A549 (cell line): ENCODE measurements at regions not wholly inside any gene's neighbourhood (a gene's known extent, or its start where the extent isn't known, plus 50 kb on each side); places are given as distances from the start of the nearest gene placed in this dataset.
A peak's percentile ranks its signal among the peaks of the same experiment; 100 is the strongest.

Source experiments
- ATAC-seq, 2 experiments: fragments of 200-7000 bp in 1 of 2; fragments of >200 bp in 1 of 2; cut with Nextera tagmentation in 1 of 2; cut with Tn5 transposase in 1 of 2; 3 replicates each; pipeline versions ENCODE4 v1.8.0 to v1.9.1; 2018 to 2020; ENCODE audit warnings: mild to moderate bottlenecking in 1 of 2, moderate library complexity in 1 of 2
- CTCF ChIA-PET: fragments of 300-600 bp; sonication (Branson Sonifier 250); formaldehyde crosslinking; extraction: SDS; loops from one replicate; lab custom pipeline; 2021; ENCODE audit warnings: antibody characterized with exemption, inconsistent platforms; lab: Yijun Ruan, JAX
- POLR2A ChIA-PET: fragments of 350-600 bp; formaldehyde crosslinking; extraction: SDS; loops from one replicate; lab custom pipeline; 2021; ENCODE audit warnings: antibody characterized with exemption, inconsistent platforms; lab: Yijun Ruan, JAX
- DNase-seq, 2 experiments: peaks; one replicate each; pipeline versions ENCODE4 v3.0.0 to v3.0.0-alpha.2; 2011 to 2016; ENCODE audit warnings: low read depth in 1 of 2, low spot score in 1 of 2
- FAIRE-seq: peaks from 2 replicates; lab custom pipeline; 2011; peaks lifted over from hg19 to GRCh38; lab: Jason Lieb, UNC
- H3K27ac ChIP-seq, 2 experiments: fragments of >200 bp; sonication (Bioruptor Twin); formaldehyde crosslinking; 3 replicates each; pipeline ENCODE4 v1.5.1; 2016 to 2017
- H3K4me1 ChIP-seq: fragments of >200 bp; sonication (Bioruptor Twin); formaldehyde crosslinking; 3 replicates; pipeline ENCODE4 v1.6.1; 2016
- H3K4me2 ChIP-seq: fragments of >200 bp; sonication (Bioruptor Twin); formaldehyde crosslinking; 3 replicates; pipeline ENCODE4 v1.6.1; 2016
- H3K4me3 ChIP-seq: fragments of >200 bp; sonication (Bioruptor Twin); formaldehyde crosslinking; 3 replicates; pipeline ENCODE4 v1.5.1; 2016
- H3K9me3 ChIP-seq: fragments of >200 bp; sonication (Bioruptor Twin); formaldehyde crosslinking; 3 replicates; pipeline ENCODE4 v1.6.1; 2016
- BHLHE40 ChIP-seq: IDR thresholded peaks from 2 replicates; pipeline ENCODE4 v1.6.1; 2012; ENCODE audit warnings: low read depth, low read length, inconsistent platforms
- CBX8 ChIP-seq: fragments of 200-600 bp; sonication (generic); IDR thresholded peaks from 2 replicates; pipeline ENCODE4 v1.6.1; 2016
- CHD4 ChIP-seq: fragments of 200-600 bp; sonication (generic); IDR thresholded peaks from 2 replicates; pipeline ENCODE4 v1.6.1; 2016; ENCODE audit warnings: antibody characterized with exemption, mild to moderate bottlenecking, borderline replicate concordance
- EHF ChIP-seq: fragments of 250-450 bp; sonication (Bioruptor Pico); IDR thresholded peaks from 2 replicates; pipeline ENCODE4 v1.5.0; 2020; ENCODE audit warnings: mild to moderate bottlenecking
- EHMT2 ChIP-seq: fragments of 200-600 bp; sonication (generic); IDR thresholded peaks from 2 replicates; pipeline ENCODE4 v1.6.1; 2016; ENCODE audit warnings: antibody characterized with exemption, low read depth, mild to moderate bottlenecking, moderate library complexity
- EP300 ChIP-seq, 2 experiments: fragments of >200 bp; sonication (Bioruptor Twin); formaldehyde crosslinking; IDR thresholded peaks; 2 replicates in 1 of 2; 3 replicates in 1 of 2; pipeline ENCODE4 v1.6.1; 2016 to 2017
- FOSL2 ChIP-seq, 2 experiments: fragments of 450-650 bp in 1 of 2; fragments of >200 bp in 1 of 2; sonication (Bioruptor Twin) in 1 of 2; formaldehyde crosslinking; IDR thresholded peaks; 2 replicates each; pipeline versions ENCODE4 v1.5.0 to v1.6.1; 2016 to 2020; ENCODE audit warnings: mild to moderate bottlenecking in 1 of 2, moderate library complexity in 1 of 2
- GATA3 ChIP-seq: IDR thresholded peaks from 2 replicates; pipeline ENCODE4 v1.6.1; 2012; ENCODE audit warnings: borderline replicate concordance
- HDAC2 ChIP-seq: fragments of 200-600 bp; sonication (generic); IDR thresholded peaks from 2 replicates; pipeline ENCODE4 v1.6.1; 2016
- HEYL ChIP-seq: fragments of 250-450 bp; sonication (Bioruptor Pico); IDR thresholded peaks from 2 replicates; pipeline ENCODE4 v1.8.0; 2021; ENCODE audit warnings: mild to moderate bottlenecking, moderate library complexity
- HOXB13 ChIP-seq: fragments of 250-450 bp; sonication (Bioruptor Pico); IDR thresholded peaks from 2 replicates; pipeline ENCODE4 v1.5.0; 2020; ENCODE audit warnings: low read depth, mild to moderate bottlenecking, moderate library complexity
- JUNB ChIP-seq: fragments of >200 bp; sonication (Bioruptor Twin); formaldehyde crosslinking; IDR thresholded peaks from 2 replicates; pipeline ENCODE4 v1.6.1; 2016
- KDM1A ChIP-seq: fragments of 200-600 bp; sonication (generic); IDR thresholded peaks from 2 replicates; pipeline ENCODE4 v1.6.1; 2016; ENCODE audit warnings: low read depth, mild to moderate bottlenecking
- KDM5A ChIP-seq: fragments of 200-600 bp; sonication (generic); IDR thresholded peaks from 2 replicates; pipeline ENCODE4 v1.6.1; 2016; ENCODE audit warnings: antibody characterized with exemption, mild to moderate bottlenecking
- MYC ChIP-seq: IDR thresholded peaks from 2 replicates; pipeline ENCODE4 v1.6.1; 2012; ENCODE audit warnings: mild to moderate bottlenecking, inconsistent platforms, low read length, improper control_type of control experiment, borderline replicate concordance
- NFE2L2 ChIP-seq: fragments of 150-350 bp; conservative IDR thresholded peaks from 2 replicates; pipeline ENCODE4 v1.6.1; 2014; ENCODE audit warnings: low read length
- NPAS2 ChIP-seq: fragments of 250-450 bp; sonication (Bioruptor Pico); IDR thresholded peaks from 2 replicates; pipeline ENCODE4 v1.8.0; 2022; ENCODE audit warnings: mild to moderate bottlenecking, moderate library complexity, borderline replicate concordance
- NR3C1 ChIP-seq: fragments of >200 bp; sonication (Bioruptor Twin); formaldehyde crosslinking; IDR thresholded peaks from 3 replicates; pipeline ENCODE4 v1.6.1; 2017
- PHF8 ChIP-seq: fragments of 200-600 bp; sonication (generic); IDR thresholded peaks from 2 replicates; pipeline ENCODE4 v1.6.1; 2016; ENCODE audit warnings: low read depth, mild to moderate bottlenecking, antibody characterized with exemption, moderate library complexity, borderline replicate concordance
- POLR2A ChIP-seq: IDR thresholded peaks from 2 replicates; pipeline ENCODE4 v1.6.1; 2012; ENCODE audit warnings: mild to moderate bottlenecking, low read length
- RAD21 ChIP-seq, 2 experiments: fragments of >200 bp in 1 of 2; sonication (Bioruptor Twin) in 1 of 2; formaldehyde crosslinking in 1 of 2; IDR thresholded peaks in 1 of 2; conservative IDR thresholded peaks in 1 of 2; 2 replicates in 1 of 2; 3 replicates in 1 of 2; pipeline ENCODE4 v1.6.1; 2012 to 2018; ENCODE audit warnings: inconsistent platforms in 1 of 2
- RARB ChIP-seq: fragments of 250-450 bp; sonication (Bioruptor Pico); IDR thresholded peaks from 2 replicates; pipeline ENCODE4 v1.8.0; 2021; ENCODE audit warnings: mild to moderate bottlenecking, moderate library complexity
- RFX5 ChIP-seq: fragments of 450-650 bp; IDR thresholded peaks from 2 replicates; pipeline ENCODE4 v1.7.1; 2014; ENCODE audit warnings: antibody characterized with exemption, mild to moderate bottlenecking, moderate library complexity
- RNF2 ChIP-seq: fragments of 200-600 bp; sonication (generic); IDR thresholded peaks from 2 replicates; pipeline ENCODE4 v1.6.1; 2016; ENCODE audit warnings: low read depth, mild to moderate bottlenecking, antibody characterized with exemption, moderate library complexity, borderline replicate concordance
- TFCP2L1 ChIP-seq: fragments of 250-450 bp; sonication (Bioruptor Pico); IDR thresholded peaks from 2 replicates; pipeline ENCODE4 v1.5.0; 2021; ENCODE audit warnings: mild to moderate bottlenecking
- ZC3H11A ChIP-seq: fragments of 450-650 bp; IDR thresholded peaks from 2 replicates; pipeline ENCODE4 v1.6.1; 2014; ENCODE audit warnings: antibody characterized with exemption, mild to moderate bottlenecking
- ZFP36 ChIP-seq: fragments of 450-650 bp; IDR thresholded peaks from 2 replicates; pipeline ENCODE4 v1.6.1; 2014; ENCODE audit warnings: borderline replicate concordance; ENCODE audit not compliant: partially characterized antibody
- WGBS: methylation state at CpG from one replicate; pipeline ENCODE4 v1.1.6; 2017; ENCODE audit errors: missing lambda C conversion rate; 5-methylcytosine and 5-hydroxymethylcytosine counted together
- TF ChIP-seq, protein P1 (sequence below): IDR thresholded peaks from 2 replicates; pipeline ENCODE4 v1.6.1; 2012
- TF ChIP-seq, protein P2 (sequence below): fragments of >200 bp; sonication (Bioruptor Twin); formaldehyde crosslinking; IDR thresholded peaks from 3 replicates; pipeline ENCODE4 v1.6.1; 2016
- TF ChIP-seq, protein P3 (sequence below): fragments of >200 bp; sonication (Bioruptor Twin); formaldehyde crosslinking; IDR thresholded peaks from 2 replicates; pipeline ENCODE4 v1.6.1; 2016
- TF ChIP-seq, protein P4 (sequence below): IDR thresholded peaks from 2 replicates; pipeline ENCODE4 v1.6.1; 2012
- TF ChIP-seq, protein P5 (sequence below): IDR thresholded peaks from 2 replicates; pipeline ENCODE4 v1.6.1; 2012; ENCODE audit warnings: low read depth, borderline replicate concordance
- TF ChIP-seq, protein P6 (sequence below): fragments of 150-350 bp; IDR thresholded peaks from 2 replicates; pipeline ENCODE4 v1.6.1; 2014; ENCODE audit warnings: low read depth, mild to moderate bottlenecking, low read length

DNA sequence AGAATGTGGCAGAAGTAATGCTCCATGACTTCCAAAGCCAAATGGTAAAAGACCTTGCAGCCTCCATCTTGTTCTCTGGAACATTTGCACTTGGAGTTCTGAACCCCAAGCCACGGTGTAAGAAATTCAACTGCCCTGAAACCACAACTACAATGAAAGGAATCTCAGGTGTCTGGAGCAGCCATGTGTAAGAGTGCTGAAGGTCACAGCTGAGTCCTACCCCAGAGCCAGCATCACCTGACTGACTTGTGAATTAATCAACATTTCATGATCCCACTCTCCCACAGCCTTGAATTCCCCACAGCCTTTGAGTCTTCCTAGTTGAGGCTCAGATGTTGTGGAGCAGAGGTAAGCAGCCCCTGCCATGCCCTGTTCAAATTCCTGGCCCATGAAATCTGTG lies 192.8 kb upstream of the CAMK1G start:
- no peak for FAIRE-seq
- no peak for DNase-seq
- H3K27ac ChIP-seq = no peak overlapping the region
- ChIA-PET POLR2A (no interaction called here), CTCF (no interaction called here)
- 76% methylated on average over 1 of the region's 1 CpG for WGBS
- H3K4me2 ChIP-seq = no peak overlapping the region
- ATAC-seq = no peak
- peaks cover 30% of the 10 kb centered on the region for H3K4me1 ChIP-seq
- TF ChIP-seq BHLHE40 = no peak
- no peak for TF ChIP-seq RARB
- no peak for TF ChIP-seq KDM5A
- TF ChIP-seq ZFP36 = no peak
- no peak for TF ChIP-seq EHF
- no peak for TF ChIP-seq GATA3
- no peak for TF ChIP-seq MYC
- no peak for TF ChIP-seq JUNB
- TF ChIP-seq, protein P1, sequence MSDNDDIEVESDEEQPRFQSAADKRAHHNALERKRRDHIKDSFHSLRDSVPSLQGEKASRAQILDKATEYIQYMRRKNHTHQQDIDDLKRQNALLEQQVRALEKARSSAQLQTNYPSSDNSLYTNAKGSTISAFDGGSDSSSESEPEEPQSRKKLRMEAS = no peak
- TF ChIP-seq FOSL2 (IDR thresholded peaks at IDR 0.05) = no peak
- no peak for TF ChIP-seq FOSL2 (CRISPR knock-in tag; IDR thresholded peaks at IDR 0.05)
- TF ChIP-seq PHF8 = no peak
- no peak for TF ChIP-seq RFX5
- no peak for TF ChIP-seq RAD21 (conservative IDR thresholded peaks at IDR 0.05 in 1 of 2, IDR thresholded peaks at IDR 0.05 in 1 of 2)
- no peak for TF ChIP-seq TFCP2L1
- TF ChIP-seq KDM1A = no peak
- TF ChIP-seq, protein P2, sequence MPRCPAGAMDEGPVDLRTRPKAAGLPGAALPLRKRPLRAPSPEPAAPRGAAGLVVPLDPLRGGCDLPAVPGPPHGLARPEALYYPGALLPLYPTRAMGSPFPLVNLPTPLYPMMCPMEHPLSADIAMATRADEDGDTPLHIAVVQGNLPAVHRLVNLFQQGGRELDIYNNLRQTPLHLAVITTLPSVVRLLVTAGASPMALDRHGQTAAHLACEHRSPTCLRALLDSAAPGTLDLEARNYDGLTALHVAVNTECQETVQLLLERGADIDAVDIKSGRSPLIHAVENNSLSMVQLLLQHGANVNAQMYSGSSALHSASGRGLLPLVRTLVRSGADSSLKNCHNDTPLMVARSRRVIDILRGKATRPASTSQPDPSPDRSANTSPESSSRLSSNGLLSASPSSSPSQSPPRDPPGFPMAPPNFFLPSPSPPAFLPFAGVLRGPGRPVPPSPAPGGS = no peak
- no peaks in the 10 kb centered on the region for H3K9me3 ChIP-seq
- H3K4me3 ChIP-seq = no peak overlapping the region

DNA sequence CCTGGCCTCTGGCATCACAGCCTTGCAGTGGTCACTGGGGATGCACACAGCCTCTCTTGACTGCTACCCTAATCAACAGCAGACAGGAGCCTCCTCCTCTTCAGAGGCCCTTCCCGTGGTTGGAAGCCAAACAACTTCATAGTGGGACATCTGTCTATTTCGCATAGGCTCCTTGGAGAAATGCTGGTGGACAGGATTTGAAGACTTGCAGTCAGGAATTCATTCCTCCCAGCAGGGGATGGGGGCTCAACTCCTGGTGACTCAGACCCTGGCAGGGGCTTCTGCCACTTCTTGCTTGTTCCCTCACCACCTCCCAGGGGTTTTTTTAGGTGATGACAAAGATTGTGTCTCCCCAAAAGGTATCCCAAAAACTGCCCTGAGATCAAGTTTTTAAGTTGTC lies 191.7 kb upstream of the CAMK1G start:
- WGBS = 78% methylated on average over 2 of the region's 2 CpGs
- no peak for FAIRE-seq
- POLR2A ChIA-PET = no interaction called here
- CTCF ChIA-PET = no interaction called here
- H3K27ac ChIP-seq = peak overlapping the region in 1 of 2 experiments; percentile 42; a peak in 1 of 6 replicates
- no peaks in the 10 kb centered on the region for H3K9me3 ChIP-seq
- TF ChIP-seq EP300 (IDR thresholded peaks at IDR 0.05) (no peak), PHF8 (no peak), POLR2A (no peak), TFCP2L1 (no peak), ZC3H11A (no peak), RARB (no peak), HDAC2 (no peak), CBX8 (no peak)
- TF ChIP-seq, protein P3, sequence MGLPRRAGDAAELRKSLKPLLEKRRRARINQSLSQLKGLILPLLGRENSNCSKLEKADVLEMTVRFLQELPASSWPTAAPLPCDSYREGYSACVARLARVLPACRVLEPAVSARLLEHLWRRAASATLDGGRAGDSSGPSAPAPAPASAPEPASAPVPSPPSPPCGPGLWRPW = no peak
- no peak for ATAC-seq
- no peak for DNase-seq
- H3K4me1 ChIP-seq = peaks cover 35% of the 10 kb centered on the region
- no peak overlapping the region for H3K4me2 ChIP-seq
- no peak overlapping the region for H3K4me3 ChIP-seq

DNA sequence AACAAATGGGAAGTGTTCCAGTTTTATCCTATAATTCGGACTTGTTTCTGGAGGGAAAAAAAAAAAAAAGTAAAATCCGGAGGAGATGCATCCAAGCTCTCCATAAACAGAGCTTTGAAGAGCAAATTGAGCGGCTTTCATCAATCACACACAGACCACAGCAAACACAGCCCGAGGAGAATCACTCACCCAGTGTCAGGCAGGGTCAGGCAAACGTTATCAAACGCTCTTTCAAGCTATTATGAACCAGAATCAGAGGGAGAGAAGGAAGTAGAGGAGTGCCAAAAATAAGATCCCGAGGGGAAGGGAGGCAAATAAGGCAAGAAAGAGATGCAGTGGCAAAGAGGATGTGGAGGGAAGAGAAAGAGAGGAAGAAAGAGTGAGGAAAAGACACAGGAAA lies 188.3 kb upstream of the CAMK1G start:
- DNase-seq = no peak
- POLR2A ChIA-PET = no interaction called here

More for the DNA sequence above, 188.3 kb upstream of the CAMK1G start:
- no peak for TF ChIP-seq KDM1A
- TF ChIP-seq NFE2L2 = no peak
- no peak for TF ChIP-seq FOSL2 (IDR thresholded peaks at IDR 0.05)
- no peak for TF ChIP-seq FOSL2 (CRISPR knock-in tag; IDR thresholded peaks at IDR 0.05)
- no peak for TF ChIP-seq RFX5
- TF ChIP-seq HEYL (CRISPR knock-in tag) = no peak
- TF ChIP-seq NPAS2 = no peak
- no peak for TF ChIP-seq RARB
- TF ChIP-seq, protein P4, sequence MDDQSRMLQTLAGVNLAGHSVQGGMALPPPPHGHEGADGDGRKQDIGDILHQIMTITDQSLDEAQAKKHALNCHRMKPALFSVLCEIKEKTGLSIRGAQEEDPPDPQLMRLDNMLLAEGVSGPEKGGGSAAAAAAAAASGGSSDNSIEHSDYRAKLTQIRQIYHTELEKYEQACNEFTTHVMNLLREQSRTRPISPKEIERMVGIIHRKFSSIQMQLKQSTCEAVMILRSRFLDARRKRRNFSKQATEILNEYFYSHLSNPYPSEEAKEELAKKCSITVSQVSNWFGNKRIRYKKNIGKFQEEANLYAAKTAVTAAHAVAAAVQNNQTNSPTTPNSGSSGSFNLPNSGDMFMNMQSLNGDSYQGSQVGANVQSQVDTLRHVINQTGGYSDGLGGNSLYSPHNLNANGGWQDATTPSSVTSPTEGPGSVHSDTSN = no peak
- TF ChIP-seq EHMT2 = no peak
- no peak for TF ChIP-seq NR3C1
- TF ChIP-seq, protein P5, sequence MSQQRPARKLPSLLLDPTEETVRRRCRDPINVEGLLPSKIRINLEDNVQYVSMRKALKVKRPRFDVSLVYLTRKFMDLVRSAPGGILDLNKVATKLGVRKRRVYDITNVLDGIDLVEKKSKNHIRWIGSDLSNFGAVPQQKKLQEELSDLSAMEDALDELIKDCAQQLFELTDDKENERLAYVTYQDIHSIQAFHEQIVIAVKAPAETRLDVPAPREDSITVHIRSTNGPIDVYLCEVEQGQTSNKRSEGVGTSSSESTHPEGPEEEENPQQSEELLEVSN = no peak
- no peak for TF ChIP-seq HOXB13
- no peak for TF ChIP-seq RNF2
- TF ChIP-seq, protein P6, sequence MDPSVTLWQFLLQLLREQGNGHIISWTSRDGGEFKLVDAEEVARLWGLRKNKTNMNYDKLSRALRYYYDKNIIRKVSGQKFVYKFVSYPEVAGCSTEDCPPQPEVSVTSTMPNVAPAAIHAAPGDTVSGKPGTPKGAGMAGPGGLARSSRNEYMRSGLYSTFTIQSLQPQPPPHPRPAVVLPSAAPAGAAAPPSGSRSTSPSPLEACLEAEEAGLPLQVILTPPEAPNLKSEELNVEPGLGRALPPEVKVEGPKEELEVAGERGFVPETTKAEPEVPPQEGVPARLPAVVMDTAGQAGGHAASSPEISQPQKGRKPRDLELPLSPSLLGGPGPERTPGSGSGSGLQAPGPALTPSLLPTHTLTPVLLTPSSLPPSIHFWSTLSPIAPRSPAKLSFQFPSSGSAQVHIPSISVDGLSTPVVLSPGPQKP = no peak
- TF ChIP-seq EHF = no peak
- TF ChIP-seq CHD4 = no peak
- Histone ChIP-seq H3K27ac (peak overlapping the region; percentile 64 to 77; a peak in 5 of 6 replicates), H3K9me3 (no peaks in the 10 kb centered on the region), H3K4me3 (no peak overlapping the region), H3K4me2 (peak overlapping the region; percentile 61), H3K4me1 (peaks cover 44% of the 10 kb centered on the region)
- ATAC-seq = peak in 1 of 2 experiments; percentile 34; a peak in 2 of 6 replicates
- FAIRE-seq = no peak
- CTCF ChIA-PET = interaction anchor here (1.0 to 2.4 kb wide), 3 partner anchors 10 to 41 kb away, joined by 3 to 8 read pairs (median 3); no protein-coding TSS in a partner anchor
- WGBS = 9% methylated on average over 7 of the region's 7 CpGs
